Smooth muscle cell (in vitro differentiated cells): ENCODE measurements at regions not wholly inside any gene's neighbourhood (a gene's known extent, or its start where the extent isn't known, plus 50 kb on each side); places are given as distances from the start of the nearest gene placed in this dataset.

Source experiments
- DNase-seq: peaks from one replicate; lab custom pipeline; 2025; ENCODE audit not compliant: unreplicated experiment; lab: John Stamatoyannopoulos, UW
- H2AFZ ChIP-seq: fragments of 200-600 bp; sonication (generic); 2 replicates; pipeline ENCODE4 v1.6.0; 2016; ENCODE audit warnings: antibody characterized with exemption, low read depth, mild to moderate bottlenecking
- H3F3A ChIP-seq: fragments of 200-600 bp; sonication (generic); 2 replicates; pipeline ENCODE4 v1.6.0; 2017; ENCODE audit warnings: antibody characterized with exemption, low read depth
- H3K27ac ChIP-seq: fragments of 200-600 bp; sonication (generic); 2 replicates; pipeline ENCODE4 v1.5.1; 2016; ENCODE audit warnings: low read depth, mild to moderate bottlenecking
- H3K27me3 ChIP-seq: fragments of 200-600 bp; sonication (generic); 2 replicates; pipeline ENCODE4 v1.6.1; 2016; ENCODE audit warnings: low read depth, mild to moderate bottlenecking
- H3K36me3 ChIP-seq: fragments of 200-600 bp; sonication (generic); 2 replicates; pipeline ENCODE4 v1.5.1; 2016; ENCODE audit warnings: low read depth
- H3K4me1 ChIP-seq: fragments of 200-600 bp; sonication (generic); 2 replicates; pipeline ENCODE4 v1.5.1; 2016; ENCODE audit warnings: low read depth
- H3K4me2 ChIP-seq: fragments of 200-600 bp; sonication (generic); 2 replicates; pipeline ENCODE4 v1.6.0; 2016; ENCODE audit warnings: mild to moderate bottlenecking
- H3K4me3 ChIP-seq: fragments of 200-600 bp; sonication (generic); 2 replicates; pipeline ENCODE4 v1.5.1; 2016; ENCODE audit warnings: mild to moderate bottlenecking
- H3K79me2 ChIP-seq: fragments of 200-600 bp; sonication (generic); 2 replicates; pipeline ENCODE4 v1.6.0; 2016; ENCODE audit warnings: low read depth, mild to moderate bottlenecking
- H3K9ac ChIP-seq: fragments of 200-600 bp; sonication (generic); 2 replicates; pipeline ENCODE4 v1.6.0; 2016; ENCODE audit warnings: low read depth
- H3K9me3 ChIP-seq: fragments of 200-600 bp; sonication (generic); replicated peaks from 2 replicates; pipeline ENCODE4 v1.5.1; 2016; ENCODE audit warnings: low read depth
- H4K20me1 ChIP-seq: fragments of 200-600 bp; sonication (generic); 2 replicates; pipeline ENCODE4 v1.6.0; 2016; ENCODE audit warnings: low read depth
- CTCF ChIP-seq: fragments of 200-600 bp; sonication (generic); IDR thresholded peaks from 2 replicates; pipeline ENCODE4 v1.5.1; 2017; ENCODE audit warnings: borderline replicate concordance, mild to moderate bottlenecking, antibody characterized with exemption; ENCODE audit not compliant: insufficient read depth, poor library complexity, severe bottlenecking
- WGBS: methylation state at CpG from one replicate; pipeline ENCODE4 v1.1.7; 2016; ENCODE audit warnings: low lambda C conversion rate; 5-methylcytosine and 5-hydroxymethylcytosine counted together

DNA sequence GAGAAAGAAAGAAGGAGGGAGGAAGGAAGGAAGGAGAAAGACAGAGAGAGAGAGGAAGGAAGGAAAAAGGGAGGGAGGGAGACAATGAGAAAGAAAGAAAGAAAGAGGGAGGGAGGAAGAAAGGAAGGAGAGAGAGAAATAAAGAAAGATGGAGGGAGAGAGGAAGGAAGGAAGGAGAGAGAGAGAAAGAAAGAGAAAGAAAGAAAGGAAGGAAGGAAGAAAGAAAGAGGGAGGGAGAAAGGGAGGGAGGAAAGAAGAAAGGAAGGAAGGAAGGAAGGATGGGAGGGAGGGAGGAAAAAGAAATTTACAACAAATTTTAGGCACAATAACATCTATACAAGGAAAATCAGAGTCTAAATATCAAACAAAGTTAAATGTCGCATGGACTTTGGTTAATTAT, 332.6 kb upstream of the KLF6 start:
- Histone ChIP-seq H3K79me2 (no peaks in the 10 kb centered on the region), H3K4me3 (no peak overlapping the region), H3K9me3 (no peaks in the 10 kb centered on the region), H3K27ac (no peak overlapping the region), H3K4me2 (no peak overlapping the region), H3K27me3 (no peaks in the 10 kb centered on the region), H3K9ac (no peak overlapping the region), H3K4me1 (peaks cover 2% of the 10 kb centered on the region), H2AFZ (no peak overlapping the region), H3K36me3 (no peaks in the 10 kb centered on the region), H4K20me1 (no peaks in the 10 kb centered on the region), H3F3A (no peaks in the 10 kb centered on the region)
- no peak for TF ChIP-seq CTCF
- 100% methylated on average over 1 of the region's 1 CpG for WGBS
- no peak for DNase-seq

GRCh38 chr10:4111643-4112042, 326.6 kb upstream of the KLF6 start:
- Histone ChIP-seq H3K9me3 (no peaks in the 10 kb centered on the region), H3K27me3 (no peaks in the 10 kb centered on the region), H3K4me3 (no peak overlapping the region), H3F3A (no peaks in the 10 kb centered on the region), H3K79me2 (no peaks in the 10 kb centered on the region), H3K36me3 (no peaks in the 10 kb centered on the region), H3K9ac (no peak overlapping the region), H3K27ac (no peak overlapping the region), H3K4me2 (no peak overlapping the region), H3K4me1 (peaks cover 3% of the 10 kb centered on the region), H2AFZ (no peak overlapping the region), H4K20me1 (no peaks in the 10 kb centered on the region)
- DNase-seq, result no peak
- WGBS, result 87% methylated on average over 1 of the region's 1 CpG
- no peak for TF ChIP-seq CTCF

GRCh38 chr10:4109469-4109868, 324.5 kb upstream of the KLF6 start:
- Histone ChIP-seq H3K4me2 (no peak overlapping the region), H2AFZ (no peak overlapping the region)
- 94% methylated on average over 3 of the region's 3 CpGs for WGBS

More at GRCh38 chr10:4109469-4109868, 324.5 kb upstream of the KLF6 start:
- no peak for DNase-seq
- Histone ChIP-seq H3F3A (no peaks in the 10 kb centered on the region), H3K9me3 (no peaks in the 10 kb centered on the region), H3K36me3 (no peaks in the 10 kb centered on the region), H3K9ac (no peak overlapping the region), H3K4me3 (no peak overlapping the region), H3K4me1 (peaks cover 3% of the 10 kb centered on the region), H3K27me3 (no peaks in the 10 kb centered on the region), H3K27ac (no peak overlapping the region), H3K79me2 (no peaks in the 10 kb centered on the region), H4K20me1 (no peaks in the 10 kb centered on the region)
- no peak for TF ChIP-seq CTCF
